ENCODE measurements at regions not wholly inside any gene's neighbourhood (a gene's known extent, or its start where the extent isn't known, plus 50 kb on each side); places are given as distances from the start of the nearest gene placed in this dataset.

GRCh38 chr3:41138146-41138545 is 61.2 kb upstream of the CTNNB1 start:
- Histone ChIP-seq H3K4me3 (no peak overlapping the region), H3K4me1 (peaks cover 0 to 13% (median 6%) of the 10 kb centered on the region in 4 donors), H3K27me3 (no peaks in the 10 kb centered on the region), H3K27ac (no peak overlapping the region), H3K36me3 (no peaks in the 10 kb centered on the region), H3K9me3 (no peaks in the 10 kb centered on the region)
- no peak for DNase-seq
- no peak for TF ChIP-seq CTCF (IDR thresholded peaks at IDR 0.05)
- intact Hi-C loops (cut with DNase I; ENCODE audit: low total_unique reads): no loop called here

DNA sequence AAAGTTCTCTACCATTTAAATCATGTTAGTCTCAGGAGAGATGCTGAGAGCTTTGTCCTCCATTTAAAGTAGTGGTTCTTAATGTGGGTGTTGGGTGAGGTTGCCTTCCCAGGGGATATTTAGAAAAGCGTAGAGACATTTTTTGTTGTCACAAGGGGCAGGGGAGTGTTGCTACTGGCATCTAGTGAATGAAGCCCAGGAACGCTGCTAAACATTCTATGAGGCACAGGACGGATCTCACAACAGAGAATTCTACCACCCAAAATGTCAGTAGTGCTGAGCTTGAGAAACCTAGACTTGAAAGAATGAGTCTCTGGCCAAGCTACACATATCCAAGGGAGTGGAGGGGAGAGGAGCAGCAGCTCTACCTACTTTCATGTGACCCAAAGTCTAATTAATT is 60.7 kb upstream of the CTNNB1 start:
- H3K27me3 ChIP-seq: no peaks in the 10 kb centered on the region
- no peak for DNase-seq
- no peak for TF ChIP-seq CTCF (IDR thresholded peaks at IDR 0.05)
- no peak overlapping the region for H3K27ac ChIP-seq
- H3K4me1 ChIP-seq: peaks cover 0 to 13% (median 6%) of the 10 kb centered on the region in 4 donors
- no peaks in the 10 kb centered on the region for H3K36me3 ChIP-seq
- intact Hi-C loops (cut with DNase I; ENCODE audit: low total_unique reads): no loop called here
- no peak overlapping the region for H3K4me3 ChIP-seq
- no peaks in the 10 kb centered on the region for H3K9me3 ChIP-seq

GRCh38 chr3:41140242-41140641 is 59.1 kb upstream of the CTNNB1 start:
- H3K9me3 ChIP-seq: no peaks in the 10 kb centered on the region
- no peak overlapping the region for H3K4me3 ChIP-seq
- DNase-seq: no peak
- H3K27me3 ChIP-seq: no peaks in the 10 kb centered on the region
- no peaks in the 10 kb centered on the region for H3K36me3 ChIP-seq
- H3K4me1 ChIP-seq: peaks cover 0 to 13% (median 6%) of the 10 kb centered on the region in 4 donors
- intact Hi-C loops (cut with DNase I; ENCODE audit: low total_unique reads): no loop called here
- TF ChIP-seq CTCF (IDR thresholded peaks at IDR 0.05): no peak
- H3K27ac ChIP-seq: no peak overlapping the region

DNA sequence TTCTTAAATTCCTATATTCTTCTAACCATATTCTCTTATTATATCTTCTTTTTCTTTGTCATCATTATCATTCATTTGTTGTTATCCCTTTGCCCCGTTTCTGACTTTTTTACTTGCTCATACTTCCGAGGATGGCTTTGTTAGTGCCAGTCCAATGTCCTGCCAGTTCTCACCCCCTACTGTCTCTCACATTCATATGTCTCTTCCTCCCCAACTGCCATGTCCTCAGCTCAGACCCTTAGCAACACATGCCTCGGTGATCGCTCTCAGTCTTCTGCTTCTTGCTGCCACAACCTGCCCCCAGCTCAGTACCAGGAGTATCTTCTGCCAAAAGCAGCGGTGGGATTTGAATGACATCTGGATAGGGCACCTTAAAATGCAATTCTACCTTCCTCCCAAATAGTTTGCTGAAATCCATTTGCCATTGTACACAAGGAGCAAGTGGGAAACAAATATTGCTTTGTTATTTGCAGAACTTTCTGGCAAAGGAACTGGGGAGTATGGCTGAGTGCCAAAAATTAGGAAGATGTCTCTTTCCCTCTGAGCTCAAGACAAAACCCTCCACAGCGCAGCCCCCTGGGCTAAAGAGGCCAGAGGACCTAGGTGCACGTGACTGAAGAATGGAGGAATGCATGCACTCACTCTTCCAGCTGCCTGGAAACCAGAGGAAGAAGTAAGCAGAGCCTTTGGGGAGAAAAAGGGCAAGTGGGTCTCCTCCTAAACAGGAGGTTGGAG is 57.7 kb upstream of the CTNNB1 start:
- Histone ChIP-seq H3K27ac (no peak overlapping the region), H3K4me3 (no peak overlapping the region), H3K4me1 (peaks cover 0 to 13% (median 6%) of the 10 kb centered on the region in 4 donors), H3K27me3 (no peaks in the 10 kb centered on the region), H3K9me3 (no peaks in the 10 kb centered on the region), H3K36me3 (no peaks in the 10 kb centered on the region)
- TF ChIP-seq CTCF (IDR thresholded peaks at IDR 0.05): no peak
- intact Hi-C loops (cut with DNase I; ENCODE audit: low total_unique reads): no loop called here
- no peak for DNase-seq

- Histone ChIP-seq H3K27me3 (no peaks in the 10 kb centered on the region), H3K4me3 (no peak overlapping the region), H3K4me1 (peaks cover 0 to 6% (median 2%) of the 10 kb centered on the region in 4 donors), H3K9me3 (no peaks in the 10 kb centered on the region), H3K36me3 (no peaks in the 10 kb centered on the region), H3K27ac (no peak overlapping the region)
- no peak for DNase-seq
- TF ChIP-seq CTCF (IDR thresholded peaks at IDR 0.05): no peak
- intact Hi-C loops (cut with DNase I; ENCODE audit: low total_unique reads): no loop called here
Observed at GRCh38 chr3:41143421-41144031, 55.8 kb upstream of the CTNNB1 start.
